ENCODE measurements at regions not wholly inside any gene's neighbourhood (a gene's known extent, or its start where the extent isn't known, plus 50 kb on each side); places are given as distances from the start of the nearest gene placed in this dataset.

- POLR2A ChIA-PET (ENCODE audit: unreplicated experiment), result no interaction called here
Measured at GRCh38 chr17:79370594-79370993, 240.3 kb downstream of the RBFOX3 start.

GRCh38 chr17:79370126-79370525, 240.7 kb downstream of the RBFOX3 start:
- BruUV-seq (replicated peaks), result no TSS peak
- Histone ChIP-seq H3F3A (ENCODE audit: insufficient read depth, low read depth) (no peaks in the 10 kb centered on the region), H3K4me2 (no peak overlapping the region), H3K4me3 (no peak overlapping the region), H2AFZ (no peak overlapping the region), H3K9me3 (ENCODE audit: insufficient read depth, low read depth) (no peaks in the 10 kb centered on the region), H3K9me2 (ENCODE audit: insufficient read depth) (no peaks in the 10 kb centered on the region), H3K27ac (no peak overlapping the region), H3K4me1 (replicated peaks; ENCODE audit: insufficient read depth) (no peaks in the 10 kb centered on the region), H4K20me1 (ENCODE audit: insufficient read depth) (no peaks in the 10 kb centered on the region), H3K36me3 (ENCODE audit: low read depth) (no peaks in the 10 kb centered on the region), H3K79me2 (ENCODE audit: low read depth) (no peaks in the 10 kb centered on the region), H3K27me3 (ENCODE audit: insufficient read depth, low read depth) (peaks cover 74% of the 10 kb centered on the region)
- CTCF ChIA-PET, result no interaction called here
- POLR2A ChIA-PET (ENCODE audit: unreplicated experiment), result no interaction called here
- DNase-seq, result no peak
- TF ChIP-seq EZH2 (IDR thresholded peaks at IDR 0.05; ENCODE audit: low read depth), result no peak
- intact Hi-C loops (cut with micrococcal nuclease; ENCODE audit: unreplicated experiment), result no loop called here

More at GRCh38 chr17:79370594-79370993, 240.3 kb downstream of the RBFOX3 start:
- H3K4me1 ChIP-seq (replicated peaks; ENCODE audit: insufficient read depth), result no peaks in the 10 kb centered on the region
- no peak for DNase-seq
- no peak overlapping the region for H3K4me3 ChIP-seq
- no peak overlapping the region for H3K4me2 ChIP-seq
- H3K27ac ChIP-seq, result no peak overlapping the region
- no TSS peak for BruUV-seq (replicated peaks)
- intact Hi-C loops (cut with micrococcal nuclease; ENCODE audit: unreplicated experiment), result no loop called here
- no peak overlapping the region for H2AFZ ChIP-seq
- TF ChIP-seq CTCF (conservative IDR thresholded peaks at IDR 0.05) (no peak), EZH2 (IDR thresholded peaks at IDR 0.05; ENCODE audit: low read depth) (no peak)
- no peaks in the 10 kb centered on the region for H3K9me3 ChIP-seq (ENCODE audit: insufficient read depth, low read depth)
- no peaks in the 10 kb centered on the region for H4K20me1 ChIP-seq (ENCODE audit: insufficient read depth)
- H3K9me2 ChIP-seq (ENCODE audit: insufficient read depth), result no peaks in the 10 kb centered on the region
- H3K36me3 ChIP-seq (ENCODE audit: low read depth), result no peaks in the 10 kb centered on the region
- H3K27me3 ChIP-seq (ENCODE audit: insufficient read depth, low read depth), result peaks cover 73% of the 10 kb centered on the region
- H3K79me2 ChIP-seq (ENCODE audit: low read depth), result no peaks in the 10 kb centered on the region
- H3F3A ChIP-seq (ENCODE audit: insufficient read depth, low read depth), result no peaks in the 10 kb centered on the region
- CTCF ChIA-PET, result no interaction called here

- no peaks in the 10 kb centered on the region for H3K9me2 ChIP-seq (ENCODE audit: insufficient read depth)
- no peaks in the 10 kb centered on the region for H3K79me2 ChIP-seq (ENCODE audit: low read depth)
- H3K4me3 ChIP-seq, result no peak overlapping the region
- no TSS peak for BruUV-seq (replicated peaks)
- no peaks in the 10 kb centered on the region for H3F3A ChIP-seq (ENCODE audit: insufficient read depth, low read depth)
- no peak overlapping the region for H2AFZ ChIP-seq
- intact Hi-C loops (cut with micrococcal nuclease; ENCODE audit: unreplicated experiment), result no loop called here
- no peak overlapping the region for H3K27ac ChIP-seq
- TF ChIP-seq CTCF (conservative IDR thresholded peaks at IDR 0.05) (no peak), EZH2 (IDR thresholded peaks at IDR 0.05; ENCODE audit: low read depth) (no peak)
- no peak for DNase-seq
- no peaks in the 10 kb centered on the region for H4K20me1 ChIP-seq (ENCODE audit: insufficient read depth)
- no peaks in the 10 kb centered on the region for H3K4me1 ChIP-seq (replicated peaks; ENCODE audit: insufficient read depth)
- CTCF ChIA-PET, result no interaction called here
- POLR2A ChIA-PET (ENCODE audit: unreplicated experiment), result no interaction called here
- H3K27me3 ChIP-seq (ENCODE audit: insufficient read depth, low read depth), result peaks cover 74% of the 10 kb centered on the region
- H3K36me3 ChIP-seq (ENCODE audit: low read depth), result no peaks in the 10 kb centered on the region
- H3K9me3 ChIP-seq (ENCODE audit: insufficient read depth, low read depth), result no peaks in the 10 kb centered on the region
- H3K4me2 ChIP-seq, result no peak overlapping the region
Measured at GRCh38 chr17:79369532-79369931, 241.3 kb downstream of the RBFOX3 start.

GRCh38 chr17:79369001-79369400, 241.8 kb downstream of the RBFOX3 start:
- Histone ChIP-seq H3F3A (ENCODE audit: insufficient read depth, low read depth) (no peaks in the 10 kb centered on the region), H3K79me2 (ENCODE audit: low read depth) (no peaks in the 10 kb centered on the region), H3K4me1 (replicated peaks; ENCODE audit: insufficient read depth) (no peaks in the 10 kb centered on the region), H2AFZ (no peak overlapping the region), H3K27me3 (ENCODE audit: insufficient read depth, low read depth) (peaks cover 75% of the 10 kb centered on the region), H3K4me2 (no peak overlapping the region), H3K4me3 (no peak overlapping the region), H3K36me3 (ENCODE audit: low read depth) (no peaks in the 10 kb centered on the region), H4K20me1 (ENCODE audit: insufficient read depth) (no peaks in the 10 kb centered on the region), H3K9me3 (ENCODE audit: insufficient read depth, low read depth) (no peaks in the 10 kb centered on the region), H3K27ac (no peak overlapping the region), H3K9me2 (ENCODE audit: insufficient read depth) (no peaks in the 10 kb centered on the region)
- ChIA-PET POLR2A (ENCODE audit: unreplicated experiment) (no interaction called here), CTCF (no interaction called here)
- intact Hi-C loops (cut with micrococcal nuclease; ENCODE audit: unreplicated experiment), result no loop called here
- BruUV-seq (replicated peaks), result no TSS peak
- no peak for DNase-seq
- TF ChIP-seq EZH2 (IDR thresholded peaks at IDR 0.05; ENCODE audit: low read depth), result no peak
- TF ChIP-seq CTCF (conservative IDR thresholded peaks at IDR 0.05), result no peak
